A673 (cell line): ENCODE measurements at regions not wholly inside any gene's neighbourhood (a gene's known extent, or its start where the extent isn't known, plus 50 kb on each side); places are given as distances from the start of the nearest gene placed in this dataset.

Source experiments
- BruUV-seq: library from RNA; stranded (reverse); fragments of 400-500 nt; replicated peaks from 2 replicates; lab custom pipeline; 2021; lab: Mats Ljungman, UMichigan
- CTCF ChIA-PET: fragments of 300-600 bp; sonication (Branson Sonifier 250); formaldehyde crosslinking; loops from one replicate; lab custom pipeline; 2022; ENCODE audit warnings: antibody characterized with exemption; lab: Charles Lee
- POLR2A ChIA-PET: fragments of 300-600 bp; sonication (Branson Sonifier 250); formaldehyde crosslinking; loops from one replicate; lab custom pipeline; 2022; ENCODE audit warnings: antibody characterized with exemption; ENCODE audit not compliant: low non-redundant PET; lab: Charles Lee
- DNase-seq: peaks from one replicate; pipeline ENCODE4 v3.0.0-alpha.2; 2015; ENCODE audit warnings: low spot score
- H3K27ac ChIP-seq: fragments of 200-600 bp; sonication (generic); 2 replicates; pipeline ENCODE4 v1.5.1; 2016; ENCODE audit warnings: mixed run types, low read depth, mild to moderate bottlenecking, mixed read lengths, antibody characterized with exemption, low read length; ENCODE audit not compliant: poor library complexity, severe bottlenecking
- H3K27me3 ChIP-seq: fragments of 200-600 bp; sonication (generic); replicated peaks from 2 replicates; pipeline ENCODE4 v1.6.1; 2017; ENCODE audit warnings: mixed run types, low read depth, mild to moderate bottlenecking, mixed read lengths, antibody characterized with exemption, low read length; ENCODE audit not compliant: insufficient read depth, poor library complexity
- H3K36me3 ChIP-seq: fragments of 200-600 bp; sonication (generic); 2 replicates; pipeline ENCODE4 v1.6.1; 2016; ENCODE audit warnings: mixed run types, mild to moderate bottlenecking, mixed read lengths, antibody characterized with exemption, low read length; ENCODE audit not compliant: insufficient read depth, poor library complexity, severe bottlenecking
- H3K4me1 ChIP-seq: fragments of 200-600 bp; sonication (generic); 2 replicates; pipeline ENCODE4 v1.6.1; 2017; ENCODE audit warnings: mixed run types, mild to moderate bottlenecking, mixed read lengths, antibody characterized with exemption, low read length; ENCODE audit not compliant: insufficient read depth, poor library complexity, severe bottlenecking
- H3K4me3 ChIP-seq: fragments of 200-600 bp; sonication (generic); 2 replicates; pipeline ENCODE4 v1.5.1; 2016; ENCODE audit warnings: low read depth, mixed run types, mild to moderate bottlenecking, mixed read lengths, low read length; ENCODE audit not compliant: poor library complexity, severe bottlenecking
- H3K9me3 ChIP-seq: fragments of 200-600 bp; sonication (generic); 2 replicates; pipeline ENCODE4 v1.6.1; 2016; ENCODE audit warnings: mixed run types, low read depth, mild to moderate bottlenecking, mixed read lengths, antibody characterized with exemption, low read length; ENCODE audit not compliant: poor library complexity, severe bottlenecking
- EZH2 ChIP-seq: fragments of 200-600 bp; sonication (generic); IDR thresholded peaks from 2 replicates; pipeline ENCODE4 v1.6.1; 2017; ENCODE audit warnings: borderline replicate concordance, low read depth, mild to moderate bottlenecking, mixed read lengths, antibody characterized with exemption, low read length; ENCODE audit not compliant: poor library complexity, severe bottlenecking
- intact Hi-C: fragments of 100-400 bp; cut with micrococcal nuclease; formaldehyde crosslinking; loops from one replicate; pipeline ENCODE4 v1.10.0; 2022; ENCODE audit not compliant: unreplicated experiment
- TF ChIP-seq, protein P1 (sequence below): fragments of 300-800, 200-600 bp; sonication (generic); conservative IDR thresholded peaks from 2 replicates; pipeline ENCODE4 v1.5.1; 2017; ENCODE audit warnings: low read depth, mild to moderate bottlenecking, antibody characterized with exemption, low read length, moderate library complexity, mixed read lengths

GRCh38 chr12:98274430-98275130, 240.8 kb upstream of the TMPO start:
- Histone ChIP-seq H3K36me3 (no peaks in the 10 kb centered on the region), H3K27ac (no peak overlapping the region), H3K9me3 (no peaks in the 10 kb centered on the region), H3K4me3 (no peak overlapping the region), H3K4me1 (peaks cover 3% of the 10 kb centered on the region), H3K27me3 (no peaks in the 10 kb centered on the region)
- ChIA-PET POLR2A (no interaction called here), CTCF (no interaction called here)
- intact Hi-C loops = no loop called here
- BruUV-seq = no TSS peak
- DNase-seq = peak; percentile 43
- no peak for TF ChIP-seq EZH2
- TF ChIP-seq, protein P1, sequence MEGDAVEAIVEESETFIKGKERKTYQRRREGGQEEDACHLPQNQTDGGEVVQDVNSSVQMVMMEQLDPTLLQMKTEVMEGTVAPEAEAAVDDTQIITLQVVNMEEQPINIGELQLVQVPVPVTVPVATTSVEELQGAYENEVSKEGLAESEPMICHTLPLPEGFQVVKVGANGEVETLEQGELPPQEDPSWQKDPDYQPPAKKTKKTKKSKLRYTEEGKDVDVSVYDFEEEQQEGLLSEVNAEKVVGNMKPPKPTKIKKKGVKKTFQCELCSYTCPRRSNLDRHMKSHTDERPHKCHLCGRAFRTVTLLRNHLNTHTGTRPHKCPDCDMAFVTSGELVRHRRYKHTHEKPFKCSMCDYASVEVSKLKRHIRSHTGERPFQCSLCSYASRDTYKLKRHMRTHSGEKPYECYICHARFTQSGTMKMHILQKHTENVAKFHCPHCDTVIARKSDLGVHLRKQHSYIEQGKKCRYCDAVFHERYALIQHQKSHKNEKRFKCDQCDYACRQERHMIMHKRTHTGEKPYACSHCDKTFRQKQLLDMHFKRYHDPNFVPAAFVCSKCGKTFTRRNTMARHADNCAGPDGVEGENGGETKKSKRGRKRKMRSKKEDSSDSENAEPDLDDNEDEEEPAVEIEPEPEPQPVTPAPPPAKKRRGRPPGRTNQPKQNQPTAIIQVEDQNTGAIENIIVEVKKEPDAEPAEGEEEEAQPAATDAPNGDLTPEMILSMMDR = no peak

- no TSS peak for BruUV-seq
- no peak for DNase-seq
- no peak overlapping the region for H3K27ac ChIP-seq
- TF ChIP-seq EZH2 = no peak
- TF ChIP-seq, protein P1 = no peak
- CTCF ChIA-PET = no interaction called here
- intact Hi-C loops = no loop called here
- H3K4me3 ChIP-seq = no peak overlapping the region
- POLR2A ChIA-PET = no interaction called here
- peaks cover 3% of the 10 kb centered on the region for H3K4me1 ChIP-seq
- no peaks in the 10 kb centered on the region for H3K27me3 ChIP-seq
- no peaks in the 10 kb centered on the region for H3K9me3 ChIP-seq
- no peaks in the 10 kb centered on the region for H3K36me3 ChIP-seq
These were observed 240.3 kb upstream of the TMPO start for GRCh38 chr12:98275131-98275475.

DNA sequence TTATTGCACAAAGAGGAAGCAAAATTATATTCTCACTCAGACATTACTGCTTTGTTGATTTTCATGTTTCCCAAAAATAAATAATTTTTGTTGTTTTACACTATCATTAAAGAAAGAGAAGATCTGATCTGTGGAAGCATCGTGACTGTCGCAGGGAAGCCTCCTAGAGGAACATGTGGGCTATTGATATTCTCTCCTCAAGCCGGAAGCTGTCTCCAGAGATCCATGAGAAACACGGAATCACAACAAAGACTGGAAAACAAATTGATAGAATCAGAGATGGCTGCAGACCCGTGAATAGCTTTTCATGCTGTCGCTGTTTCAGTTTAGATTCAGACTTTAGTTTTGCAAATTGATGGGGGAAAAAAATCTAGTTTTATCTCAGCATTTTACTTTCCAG, 235.2 kb upstream of the TMPO start:
- DNase-seq = no peak
- Histone ChIP-seq H3K4me3 (no peak overlapping the region), H3K27ac (no peak overlapping the region), H3K27me3 (peaks cover 13% of the 10 kb centered on the region), H3K4me1 (peaks cover under 1% of the 10 kb centered on the region), H3K36me3 (no peaks in the 10 kb centered on the region), H3K9me3 (no peaks in the 10 kb centered on the region)
- no peak for TF ChIP-seq EZH2
- TF ChIP-seq, protein P1 = no peak
- BruUV-seq = no TSS peak
- CTCF ChIA-PET = no interaction called here
- intact Hi-C loops = no loop called here
- POLR2A ChIA-PET = no interaction called here
